Mammary epithelial cell (primary cell): ENCODE measurements at regions not wholly inside any gene's neighbourhood (a gene's known extent, or its start where the extent isn't known, plus 50 kb on each side); places are given as distances from the start of the nearest gene placed in this dataset.

Source experiments
- CTCF ChIP-seq, 2 donors: IDR thresholded peaks in 1 of 2; conservative IDR thresholded peaks in 1 of 2; 2 replicates each; pipeline ENCODE4 v1.5.1; 2011 to 2012; ENCODE audit warnings: inconsistent platforms in 2 of 2, low read length in 2 of 2, mild to moderate bottlenecking in 2 of 2, control low read depth in 1 of 2, low read depth in 1 of 2; ENCODE audit not compliant: insufficient read depth in 1 of 2; ENCODE audit errors: extremely low read depth in 1 of 2
- EZH2 ChIP-seq: IDR thresholded peaks from 2 replicates; pipeline ENCODE4 v1.6.1; 2012; ENCODE audit warnings: low read length, inconsistent platforms, borderline replicate concordance

- no peak for TF ChIP-seq CTCF (conservative IDR thresholded peaks at IDR 0.05 in 1 of 2, IDR thresholded peaks at IDR 0.05 in 1 of 2; ENCODE audit: extremely low read depth in 1 of 2, insufficient read depth in 1 of 2, low read depth in 1 of 2, low read length in 2 of 2)
- TF ChIP-seq EZH2, result no peak
Measured at GRCh38 chr12:108040947-108041346, 88.1 kb upstream of the WSCD2 start.
